B cell (primary cell): ENCODE measurements at regions not wholly inside any gene's neighbourhood (a gene's known extent, or its start where the extent isn't known, plus 50 kb on each side); places are given as distances from the start of the nearest gene placed in this dataset.

Experiments used
- EZH2 ChIP-seq: IDR thresholded peaks from 2 replicates; pipeline ENCODE4 v1.6.1; 2012; ENCODE audit warnings: borderline replicate concordance, low read depth, mild to moderate bottlenecking, moderate library complexity, low read length; ENCODE audit not compliant: insufficient read depth, poor library complexity, severe bottlenecking
- TF ChIP-seq, protein P1 (sequence below): fragments of 200-600 bp; IDR thresholded peaks from one replicate; pipeline ENCODE4 v1.8.0; 2022; ENCODE audit warnings: antibody characterized with exemption, mild to moderate bottlenecking

DNA sequence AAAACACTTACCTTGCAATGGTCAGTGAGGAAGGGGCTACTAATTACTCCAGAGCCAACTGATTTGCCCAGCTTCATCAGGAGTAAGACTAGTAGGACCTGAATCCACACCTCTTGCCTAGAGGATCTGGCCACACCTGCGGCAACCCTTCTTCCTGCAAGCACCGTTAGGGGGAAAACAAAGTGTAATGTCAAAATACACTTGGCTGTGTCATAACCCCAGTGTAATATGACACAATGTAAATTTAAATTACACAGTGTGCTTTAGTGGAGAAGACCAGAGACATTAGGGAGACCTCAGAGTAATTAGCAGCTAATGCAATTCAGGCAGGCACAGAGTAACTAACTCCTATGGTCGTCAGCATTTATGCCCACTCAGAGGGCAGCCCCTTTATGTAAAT lies 308.5 kb upstream of the ARRDC4 start:
- TF ChIP-seq, protein P1, sequence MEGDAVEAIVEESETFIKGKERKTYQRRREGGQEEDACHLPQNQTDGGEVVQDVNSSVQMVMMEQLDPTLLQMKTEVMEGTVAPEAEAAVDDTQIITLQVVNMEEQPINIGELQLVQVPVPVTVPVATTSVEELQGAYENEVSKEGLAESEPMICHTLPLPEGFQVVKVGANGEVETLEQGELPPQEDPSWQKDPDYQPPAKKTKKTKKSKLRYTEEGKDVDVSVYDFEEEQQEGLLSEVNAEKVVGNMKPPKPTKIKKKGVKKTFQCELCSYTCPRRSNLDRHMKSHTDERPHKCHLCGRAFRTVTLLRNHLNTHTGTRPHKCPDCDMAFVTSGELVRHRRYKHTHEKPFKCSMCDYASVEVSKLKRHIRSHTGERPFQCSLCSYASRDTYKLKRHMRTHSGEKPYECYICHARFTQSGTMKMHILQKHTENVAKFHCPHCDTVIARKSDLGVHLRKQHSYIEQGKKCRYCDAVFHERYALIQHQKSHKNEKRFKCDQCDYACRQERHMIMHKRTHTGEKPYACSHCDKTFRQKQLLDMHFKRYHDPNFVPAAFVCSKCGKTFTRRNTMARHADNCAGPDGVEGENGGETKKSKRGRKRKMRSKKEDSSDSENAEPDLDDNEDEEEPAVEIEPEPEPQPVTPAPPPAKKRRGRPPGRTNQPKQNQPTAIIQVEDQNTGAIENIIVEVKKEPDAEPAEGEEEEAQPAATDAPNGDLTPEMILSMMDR, result no peak
- no peak for TF ChIP-seq EZH2
